OCI-LY7 (cell line): ENCODE measurements at regions not wholly inside any gene's neighbourhood (a gene's known extent, or its start where the extent isn't known, plus 50 kb on each side); places are given as distances from the start of the nearest gene placed in this dataset.

Experiments
- CTCF ChIP-seq: fragments of 200-600 bp; sonication (generic); conservative IDR thresholded peaks from 2 replicates; pipeline ENCODE4 v1.5.1; 2014; ENCODE audit warnings: mild to moderate bottlenecking, antibody characterized with exemption, low read length, moderate library complexity, mixed read lengths
- EZH2phosphoT487 ChIP-seq: fragments of 200-600 bp; sonication (generic); IDR thresholded peaks from 2 replicates; pipeline ENCODE4 v1.6.1; 2018; ENCODE audit warnings: low read depth, borderline replicate concordance, mild to moderate bottlenecking, mixed run types, antibody characterized with exemption, low read length, moderate library complexity, mixed read lengths

- no peak for TF ChIP-seq EZH2phosphoT487
- TF ChIP-seq CTCF = no peak
Observed at GRCh38 chr4:187934766-187935165, 60.8 kb upstream of the ZFP42 start.
